HG02588 (cell line): ENCODE measurements at regions not wholly inside any gene's neighbourhood (a gene's known extent, or its start where the extent isn't known, plus 50 kb on each side); places are given as distances from the start of the nearest gene placed in this dataset.
"Not testable (repeated sequence)": the region's sequence is repeated elsewhere in the genome, so short reads cannot be mapped to it uniquely, and the experiment has no call there.

Source experiments
- ATAC-seq: cut with Tn5 transposase; IDR thresholded peaks from one replicate; pipeline ENCODE4 v1.9.1; 2021; ENCODE audit warnings: mild to moderate bottlenecking, moderate library complexity; ENCODE audit not compliant: unreplicated experiment

DNA sequence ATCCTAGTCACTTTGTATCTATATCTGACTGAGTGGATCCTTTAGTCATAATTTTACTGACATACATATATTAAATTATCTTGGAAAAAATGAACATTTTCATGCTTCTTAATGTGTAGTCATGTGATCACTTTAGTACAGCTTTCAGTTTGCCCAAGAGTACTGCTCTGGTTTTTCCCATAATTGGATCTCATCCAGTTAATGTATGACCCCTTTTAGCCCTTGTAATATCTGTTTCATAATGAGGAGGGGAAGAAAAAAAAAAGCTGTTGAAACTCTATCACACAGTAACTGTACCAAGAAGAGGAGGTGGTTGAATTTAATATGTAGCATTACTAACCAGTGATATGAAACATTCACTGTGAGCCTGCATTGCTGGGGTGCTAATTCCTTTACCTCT lies 328.7 kb downstream of the PTPRC start:
- no peak for ATAC-seq

GRCh38 chr1:198968866-198969265 lies 330.0 kb downstream of the PTPRC start:
- ATAC-seq, result no peak

- no peak for ATAC-seq
Observed at GRCh38 chr1:198969981-198970380, 331.1 kb downstream of the PTPRC start.

DNA sequence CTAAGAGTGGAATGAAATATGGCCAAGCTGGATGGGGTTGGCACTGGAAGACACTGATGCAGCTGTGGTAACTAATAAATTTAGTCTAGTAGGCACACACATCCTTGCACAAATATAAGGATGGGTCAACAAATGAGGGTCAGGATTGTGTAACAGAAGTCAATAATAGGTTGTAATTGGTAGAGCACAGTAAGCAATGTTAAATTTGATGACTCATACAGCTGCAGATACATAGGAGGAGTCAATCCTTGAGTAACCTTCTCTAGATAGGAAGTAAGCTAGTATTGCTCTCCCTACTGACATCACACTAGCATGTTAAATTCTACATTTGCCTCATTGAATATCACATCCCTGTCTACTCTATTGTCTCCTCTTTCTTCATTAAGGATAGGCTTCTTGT lies 332.1 kb downstream of the PTPRC start:
- no peak for ATAC-seq

GRCh38 chr1:198977909-198978308 lies 339.1 kb downstream of the PTPRC start:
- no peak for ATAC-seq

- no peak for ATAC-seq
Observed at GRCh38 chr1:198978523-198978922, 339.7 kb downstream of the PTPRC start.

DNA sequence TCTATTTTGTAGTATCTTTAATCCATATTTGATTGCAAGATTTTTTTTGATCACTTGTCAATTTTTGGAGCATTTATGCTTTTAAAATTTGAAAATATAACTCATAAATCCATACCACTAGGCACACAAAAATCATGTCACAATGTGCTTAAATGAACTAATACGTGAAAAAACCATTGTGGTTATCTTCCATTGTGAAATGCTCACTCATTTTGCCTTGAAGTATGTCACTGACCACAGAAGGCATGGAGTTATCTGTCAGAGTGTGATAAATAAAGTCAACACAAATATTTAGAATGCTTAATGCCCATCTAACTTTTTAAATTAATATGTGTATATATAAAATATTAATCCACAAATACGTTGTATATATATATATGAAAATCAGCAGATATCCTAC lies 347.2 kb downstream of the PTPRC start:
- no peak for ATAC-seq

GRCh38 chr1:198986442-198986841 lies 347.6 kb downstream of the PTPRC start:
- no peak for ATAC-seq

GRCh38 chr1:199002661-199003060 lies 363.8 kb downstream of the PTPRC start:
- no peak for ATAC-seq

DNA sequence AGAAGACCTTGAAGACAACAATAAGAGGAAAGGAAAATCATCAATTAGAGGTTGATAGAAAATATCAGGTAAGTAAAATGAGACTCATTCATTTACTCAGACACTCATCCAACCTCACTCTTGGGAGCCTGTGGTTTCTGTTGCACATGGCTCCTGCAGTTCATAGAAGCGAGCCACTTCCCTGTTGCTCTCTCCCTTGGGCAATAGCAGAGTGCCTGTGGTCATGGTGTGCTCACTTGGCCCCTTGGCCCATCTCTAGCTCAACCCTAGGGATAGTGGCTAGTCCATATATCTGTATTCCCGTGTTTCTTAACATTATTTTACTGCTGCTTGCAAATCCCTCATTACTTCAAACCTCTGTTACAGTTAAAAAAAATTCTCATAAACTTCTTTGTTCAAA lies 368.6 kb downstream of the PTPRC start:
- no peak for ATAC-seq

DNA sequence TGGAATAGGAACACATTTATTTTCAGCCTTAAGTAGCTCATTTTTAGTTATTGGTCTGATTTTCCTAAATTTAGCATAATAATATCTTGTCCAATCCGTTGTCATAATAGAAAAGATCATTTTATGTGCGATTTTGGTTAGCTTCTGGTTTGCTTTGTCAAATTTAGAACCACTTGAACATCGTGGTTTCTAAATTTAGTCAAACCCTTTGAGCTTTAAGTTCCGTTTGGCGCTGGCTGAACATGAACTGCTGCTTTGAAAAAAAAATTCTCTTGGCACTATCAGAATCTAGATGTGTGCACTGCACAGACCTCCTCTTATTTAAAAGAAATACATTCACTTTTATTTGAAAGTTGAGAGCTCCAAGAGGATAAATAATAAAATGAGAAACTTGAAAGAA lies 370.6 kb downstream of the PTPRC start:
- ATAC-seq, result no peak

DNA sequence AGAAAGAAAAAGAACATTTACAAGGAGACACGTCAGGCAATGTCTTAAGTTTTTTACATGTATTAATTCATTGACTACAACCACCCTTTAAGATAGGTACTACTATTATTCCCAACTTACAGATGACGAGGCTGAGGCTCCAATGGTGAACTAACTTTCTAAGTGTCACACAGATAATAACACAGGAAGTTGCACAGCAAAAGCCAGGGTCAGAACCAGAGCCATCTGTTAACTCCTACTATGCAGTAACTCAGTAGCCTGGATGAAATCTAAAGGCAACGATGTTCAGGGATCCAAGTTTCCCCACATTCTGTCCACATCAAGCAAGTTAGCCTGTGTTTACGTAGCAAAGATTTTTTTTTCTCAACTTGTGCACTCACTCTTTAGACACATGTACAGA lies 371.7 kb downstream of the PTPRC start:
- ATAC-seq, result no peak

- ATAC-seq, result no peak
Observed at GRCh38 chr1:199010933-199011332, 372.1 kb downstream of the PTPRC start.

GRCh38 chr1:199015799-199016198 lies 377.0 kb downstream of the PTPRC start:
- ATAC-seq, result no peak

DNA sequence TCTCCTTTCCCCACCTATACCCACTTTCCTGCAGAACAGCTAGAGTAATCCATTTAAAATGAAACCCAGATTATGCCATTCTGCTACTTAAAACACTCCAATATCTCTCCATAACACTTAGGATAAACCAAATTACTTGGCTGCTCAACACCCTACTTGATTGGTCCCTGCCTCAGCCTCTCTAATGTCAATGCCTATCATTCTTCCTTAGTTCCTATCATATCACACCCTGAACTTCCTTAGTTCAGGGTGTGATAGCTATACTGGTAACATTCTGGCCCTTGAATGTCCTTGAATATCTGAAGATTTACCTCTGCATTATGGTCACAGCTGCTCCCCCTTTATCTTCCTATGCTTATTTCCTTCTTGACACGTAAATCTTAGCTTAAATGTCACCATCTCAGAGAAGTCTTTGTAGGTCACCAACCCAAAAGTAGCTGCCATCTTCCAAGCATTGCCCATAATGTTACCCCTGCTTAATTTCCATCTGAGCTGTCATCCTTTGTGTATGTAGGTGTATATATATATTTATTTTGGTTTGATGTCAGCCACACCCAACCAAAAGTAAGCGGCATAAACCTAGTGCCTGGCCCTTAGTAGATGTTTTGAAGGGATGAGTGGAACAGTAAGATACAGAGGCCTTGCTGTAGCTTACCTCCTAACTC lies 379.8 kb downstream of the PTPRC start:
- ATAC-seq, result no peak

- no peak for ATAC-seq
Observed at GRCh38 chr1:199020051-199020450, 381.2 kb downstream of the PTPRC start.

GRCh38 chr1:199020904-199021303 lies 382.1 kb downstream of the PTPRC start:
- ATAC-seq, result no peak

- ATAC-seq, result no peak
Observed at GRCh38 chr1:199029401-199029800, 390.6 kb downstream of the PTPRC start.

DNA sequence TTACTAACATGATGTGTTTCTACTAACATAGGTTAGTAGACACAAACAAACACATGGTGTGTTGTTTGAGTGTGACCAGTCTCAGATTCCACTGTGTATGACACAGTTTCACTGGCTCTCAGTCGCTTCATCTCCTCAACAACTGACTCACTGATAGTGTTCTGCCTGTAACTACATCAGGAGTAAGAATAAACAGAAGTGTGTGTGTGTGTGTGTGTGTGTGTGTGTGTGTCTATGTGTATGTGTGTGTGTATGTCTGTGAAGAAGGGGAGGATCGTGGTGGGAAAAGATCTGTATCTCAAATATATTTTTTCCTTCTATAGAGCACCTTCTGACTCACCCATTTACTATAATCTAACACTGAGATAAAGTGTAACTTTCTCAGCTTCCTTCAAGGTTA lies 391.0 kb downstream of the PTPRC start:
- ATAC-seq, result no peak

- ATAC-seq, result not testable (repeated sequence)
Observed at GRCh38 chr1:199030541-199030940, 391.7 kb downstream of the PTPRC start.

GRCh38 chr1:199031170-199031569 lies 392.3 kb downstream of the PTPRC start:
- ATAC-seq, result not testable (repeated sequence)

- ATAC-seq, result not testable (repeated sequence)
Observed at GRCh38 chr1:199032479-199032878, 393.6 kb downstream of the PTPRC start.

DNA sequence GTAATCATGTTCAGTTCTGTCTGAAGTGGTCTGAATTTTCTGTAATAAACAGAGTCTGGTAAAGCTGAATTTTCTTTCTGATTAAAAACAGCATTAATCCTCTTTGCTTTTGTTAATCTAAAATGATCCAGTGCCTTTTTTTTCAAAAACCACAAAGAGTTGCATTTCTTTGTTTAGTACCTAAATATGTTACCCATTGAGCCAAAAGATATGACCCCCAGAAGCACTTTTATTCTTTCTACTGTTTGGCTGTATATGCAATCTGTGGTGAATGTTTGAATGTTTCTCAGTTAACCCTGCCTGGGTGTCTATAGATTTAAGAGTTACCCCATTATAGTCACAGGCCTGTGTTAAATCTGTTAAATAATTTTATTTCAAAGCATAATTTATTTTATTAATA lies 394.8 kb downstream of the PTPRC start:
- ATAC-seq, result no peak
